Gastrocnemius medialis (tissue), 4 donors: ENCODE measurements at regions not wholly inside any gene's neighbourhood (a gene's known extent, or its start where the extent isn't known, plus 50 kb on each side); places are given as distances from the start of the nearest gene placed in this dataset.

Source experiments
- ATAC-seq, 2 donors: fragments of 150-250 bp; one replicate each; pipeline ENCODE4 v1.9.1; 2016
- DNase-seq, 2 donors: peaks; one replicate each; pipeline ENCODE4 v3.0.0-alpha.2; 2019
- H3K27ac ChIP-seq, 4 donors: fragments of 200-600 bp; sonication (generic); 1 replicate in 1 of 4; 2 replicates in 3 of 4; pipeline ENCODE4 v1.5.1; 2016 to 2018; ENCODE audit warnings: mild to moderate bottlenecking in 2 of 4, moderate library complexity in 1 of 4
- H3K27me3 ChIP-seq, 3 donors: fragments of 200-600 bp; sonication (generic) in 2 of 3; 1 replicate in 1 of 3; 2 replicates in 2 of 3; pipeline versions ENCODE4 v1.5.1 to v1.6.0; 2016 to 2019; ENCODE audit warnings: mild to moderate bottlenecking in 1 of 3, moderate library complexity in 1 of 3
- H3K36me3 ChIP-seq, 2 donors: fragments of 200-600 bp; sonication (generic) in 1 of 2; one replicate each; pipeline ENCODE4 v1.5.1; 2017 to 2018
- H3K4me1 ChIP-seq, 2 donors: fragments of 200-600 bp; sonication (generic) in 1 of 2; one replicate each; pipeline ENCODE4 v1.5.1; 2016 to 2017; ENCODE audit warnings: mild to moderate bottlenecking in 2 of 2
- H3K4me3 ChIP-seq, 4 donors: fragments of 200-600 bp; sonication (generic) in 3 of 4; 1 replicate in 1 of 4; 2 replicates in 3 of 4; pipeline ENCODE4 v1.5.1; 2016 to 2019; ENCODE audit warnings: mild to moderate bottlenecking in 2 of 4
- H3K9me3 ChIP-seq, 3 donors: fragments of 200-600 bp; sonication (generic) in 2 of 3; 1 replicate in 1 of 3; 2 replicates in 2 of 3; pipeline ENCODE4 v1.5.1; 2016 to 2019
- CTCF ChIP-seq, 5 experiments: fragments of 450-650 bp in 3 of 5; fragments of 200-600 bp in 2 of 5; sonication (generic) in 2 of 5; IDR thresholded peaks in 4 of 5; conservative IDR thresholded peaks in 1 of 5; 1 replicate in 4 of 5; 2 replicates in 1 of 5; pipeline ENCODE4 v1.5.1; 2016 to 2019; ENCODE audit warnings: antibody characterized with exemption in 5 of 5, mild to moderate bottlenecking in 3 of 5, moderate library complexity in 3 of 5
- POLR2A ChIP-seq, 2 donors: fragments of 450-650 bp; IDR thresholded peaks; one replicate each; pipeline ENCODE4 v1.6.1; 2017; ENCODE audit warnings: antibody characterized with exemption in 2 of 2, mild to moderate bottlenecking in 2 of 2, moderate library complexity in 2 of 2
- in situ Hi-C, 4 donors: fragments of 200-750 bp; cut with MboI; loops; one replicate each; pipeline versions ENCODE4 v1.15.0 to v1.8.0; 2017; ENCODE audit warnings: low sequenced_read_pairs in 4 of 4
- intact Hi-C: fragments of 100-400 bp; cut with DNase I; formaldehyde crosslinking; loops from one replicate; pipeline ENCODE4 v1.15.1; 2023; ENCODE audit warnings: low total_unique reads

GRCh38 chr4:164575861-164576260 is 178.1 kb upstream of the SMIM31 start:
- Histone ChIP-seq H3K9me3 (no peaks in the 10 kb centered on the region), H3K4me1 (no peaks in the 10 kb centered on the region), H3K27me3 (no peaks in the 10 kb centered on the region), H3K36me3 (no peaks in the 10 kb centered on the region), H3K27ac (no peak overlapping the region), H3K4me3 (no peak overlapping the region)
- intact Hi-C loops = no loop called here
- ATAC-seq (no peak), DNase-seq (no peak)
- in situ Hi-C loops = no loop called here
- TF ChIP-seq POLR2A (IDR thresholded peaks at IDR 0.05) = no peak
- no peak for TF ChIP-seq CTCF (IDR thresholded peaks at IDR 0.05 in 4 of 5, conservative IDR thresholded peaks at IDR 0.05 in 1 of 5)

GRCh38 chr4:164579270-164579942 is 174.5 kb upstream of the SMIM31 start:
- Histone ChIP-seq H3K4me3 (no peak overlapping the region), H3K36me3 (no peaks in the 10 kb centered on the region), H3K27ac (no peak overlapping the region), H3K27me3 (no peaks in the 10 kb centered on the region), H3K4me1 (no peaks in the 10 kb centered on the region), H3K9me3 (no peaks in the 10 kb centered on the region)
- DNase-seq (no peak), ATAC-seq (no peak)
- in situ Hi-C loops (no loop called here), intact Hi-C loops (no loop called here)
- TF ChIP-seq POLR2A (IDR thresholded peaks at IDR 0.05) (no peak), CTCF (IDR thresholded peaks at IDR 0.05 in 4 of 5, conservative IDR thresholded peaks at IDR 0.05 in 1 of 5) (no peak)

GRCh38 chr4:164591666-164592065 is 162.3 kb upstream of the SMIM31 start:
- no peaks in the 10 kb centered on the region for H3K36me3 ChIP-seq
- no peaks in the 10 kb centered on the region for H3K4me1 ChIP-seq
- no peak overlapping the region for H3K27ac ChIP-seq
- no peak for ATAC-seq
- no peaks in the 10 kb centered on the region for H3K9me3 ChIP-seq
- in situ Hi-C loops = no loop called here
- intact Hi-C loops = no loop called here
- DNase-seq = no peak
- no peak for TF ChIP-seq CTCF (IDR thresholded peaks at IDR 0.05 in 4 of 5, conservative IDR thresholded peaks at IDR 0.05 in 1 of 5)
- TF ChIP-seq POLR2A (IDR thresholded peaks at IDR 0.05) = no peak
- no peaks in the 10 kb centered on the region for H3K27me3 ChIP-seq
- H3K4me3 ChIP-seq = no peak overlapping the region

- DNase-seq (no peak), ATAC-seq (no peak)
- no peaks in the 10 kb centered on the region for H3K27me3 ChIP-seq
- in situ Hi-C loops = no loop called here
- no peaks in the 10 kb centered on the region for H3K36me3 ChIP-seq
- intact Hi-C loops = no loop called here
- no peaks in the 10 kb centered on the region for H3K9me3 ChIP-seq
- no peak overlapping the region for H3K4me3 ChIP-seq
- TF ChIP-seq CTCF (IDR thresholded peaks at IDR 0.05 in 4 of 5, conservative IDR thresholded peaks at IDR 0.05 in 1 of 5) (no peak), POLR2A (IDR thresholded peaks at IDR 0.05) (no peak)
- H3K4me1 ChIP-seq = no peaks in the 10 kb centered on the region
- no peak overlapping the region for H3K27ac ChIP-seq
These were observed 158.2 kb upstream of the SMIM31 start for GRCh38 chr4:164595751-164596150.

GRCh38 chr4:164596318-164596878 is 157.5 kb upstream of the SMIM31 start:
- DNase-seq (no peak), ATAC-seq (no peak)
- no peaks in the 10 kb centered on the region for H3K9me3 ChIP-seq
- no peak overlapping the region for H3K27ac ChIP-seq
- no peaks in the 10 kb centered on the region for H3K4me1 ChIP-seq
- no peak overlapping the region for H3K4me3 ChIP-seq
- intact Hi-C loops (no loop called here), in situ Hi-C loops (no loop called here)
- no peaks in the 10 kb centered on the region for H3K27me3 ChIP-seq
- no peaks in the 10 kb centered on the region for H3K36me3 ChIP-seq
- no peak for TF ChIP-seq CTCF (IDR thresholded peaks at IDR 0.05 in 4 of 5, conservative IDR thresholded peaks at IDR 0.05 in 1 of 5)
